GM20000 (cell line): ENCODE measurements at regions not wholly inside any gene's neighbourhood (a gene's known extent, or its start where the extent isn't known, plus 50 kb on each side); places are given as distances from the start of the nearest gene placed in this dataset.

ENCODE experiments used
- DNase-seq: peaks from one replicate; pipeline ENCODE4 v3.0.0; 2012; ENCODE audit warnings: low spot score
- TF ChIP-seq, protein P1 (sequence below): IDR thresholded peaks from 2 replicates; pipeline ENCODE4 v1.5.1; 2012; ENCODE audit warnings: mild to moderate bottlenecking, control low read depth; ENCODE audit errors: extremely low read depth, missing control alignments

DNA sequence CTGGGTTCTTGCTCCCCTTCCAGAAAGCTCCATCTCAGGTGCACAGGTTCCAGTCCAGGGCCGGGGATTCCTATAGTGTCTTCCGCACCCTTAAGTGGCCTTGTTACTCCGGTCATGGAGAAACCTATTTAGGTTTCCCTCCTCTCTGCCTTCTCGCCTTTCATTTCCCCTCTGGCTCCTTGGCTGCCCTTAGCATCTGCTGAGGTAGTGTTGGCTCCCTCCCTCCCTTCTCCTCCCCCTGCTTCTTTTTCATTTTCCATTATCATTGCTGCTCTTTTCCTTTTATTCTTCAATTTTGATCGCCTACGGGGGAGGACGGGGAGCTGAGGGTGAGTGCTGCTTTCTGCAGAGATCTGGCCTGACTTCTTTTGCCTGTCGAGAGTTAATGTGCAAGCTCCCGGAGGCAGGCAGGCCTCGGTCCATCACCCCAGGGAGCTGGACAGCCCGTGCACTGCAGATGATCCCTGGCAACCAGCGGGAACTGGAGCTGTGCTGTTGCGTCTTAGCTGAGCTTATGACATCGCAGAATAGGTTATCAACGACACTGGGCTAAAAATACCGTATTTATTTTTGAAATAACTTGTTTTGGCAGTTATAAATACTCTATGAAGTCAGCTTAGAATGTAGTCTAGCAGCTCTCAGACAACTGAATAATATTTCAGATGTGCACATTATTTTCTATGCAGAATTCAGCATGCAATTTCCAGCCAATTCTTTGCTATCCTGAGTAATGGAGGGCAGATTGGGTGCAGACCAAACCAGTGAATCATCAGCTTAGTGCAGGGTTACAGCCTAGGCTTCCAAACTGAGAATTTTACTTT lies 141.9 kb downstream of the SLC4A3 start:
- TF ChIP-seq, protein P1, sequence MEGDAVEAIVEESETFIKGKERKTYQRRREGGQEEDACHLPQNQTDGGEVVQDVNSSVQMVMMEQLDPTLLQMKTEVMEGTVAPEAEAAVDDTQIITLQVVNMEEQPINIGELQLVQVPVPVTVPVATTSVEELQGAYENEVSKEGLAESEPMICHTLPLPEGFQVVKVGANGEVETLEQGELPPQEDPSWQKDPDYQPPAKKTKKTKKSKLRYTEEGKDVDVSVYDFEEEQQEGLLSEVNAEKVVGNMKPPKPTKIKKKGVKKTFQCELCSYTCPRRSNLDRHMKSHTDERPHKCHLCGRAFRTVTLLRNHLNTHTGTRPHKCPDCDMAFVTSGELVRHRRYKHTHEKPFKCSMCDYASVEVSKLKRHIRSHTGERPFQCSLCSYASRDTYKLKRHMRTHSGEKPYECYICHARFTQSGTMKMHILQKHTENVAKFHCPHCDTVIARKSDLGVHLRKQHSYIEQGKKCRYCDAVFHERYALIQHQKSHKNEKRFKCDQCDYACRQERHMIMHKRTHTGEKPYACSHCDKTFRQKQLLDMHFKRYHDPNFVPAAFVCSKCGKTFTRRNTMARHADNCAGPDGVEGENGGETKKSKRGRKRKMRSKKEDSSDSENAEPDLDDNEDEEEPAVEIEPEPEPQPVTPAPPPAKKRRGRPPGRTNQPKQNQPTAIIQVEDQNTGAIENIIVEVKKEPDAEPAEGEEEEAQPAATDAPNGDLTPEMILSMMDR: no peak
- no peak for DNase-seq

DNA sequence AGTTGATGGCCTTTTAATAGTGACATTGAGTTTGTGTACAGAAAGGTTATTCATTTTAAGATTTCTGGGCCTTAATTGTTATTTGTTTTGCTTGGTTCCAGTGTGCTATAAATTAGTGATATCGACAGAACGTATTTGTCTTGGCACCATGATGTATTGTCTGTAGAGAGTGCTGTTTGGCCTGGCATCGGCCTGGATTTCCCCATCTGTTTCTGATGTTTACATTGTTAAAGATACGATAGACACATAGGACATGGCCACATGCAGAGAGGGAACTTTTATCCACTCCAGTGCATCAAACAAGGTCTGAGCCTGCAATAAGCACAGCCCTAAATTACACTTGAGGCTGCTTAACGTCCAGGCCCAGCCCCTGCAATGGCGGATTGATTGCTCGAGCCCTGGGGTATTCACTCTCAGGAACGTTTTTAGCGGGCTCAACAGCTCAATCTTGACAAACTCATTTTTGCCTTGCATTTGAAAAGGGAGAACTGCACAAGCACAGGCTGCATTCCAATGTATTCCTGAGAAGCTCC lies 144.7 kb downstream of the SLC4A3 start:
- TF ChIP-seq, protein P1: no peak

DNA sequence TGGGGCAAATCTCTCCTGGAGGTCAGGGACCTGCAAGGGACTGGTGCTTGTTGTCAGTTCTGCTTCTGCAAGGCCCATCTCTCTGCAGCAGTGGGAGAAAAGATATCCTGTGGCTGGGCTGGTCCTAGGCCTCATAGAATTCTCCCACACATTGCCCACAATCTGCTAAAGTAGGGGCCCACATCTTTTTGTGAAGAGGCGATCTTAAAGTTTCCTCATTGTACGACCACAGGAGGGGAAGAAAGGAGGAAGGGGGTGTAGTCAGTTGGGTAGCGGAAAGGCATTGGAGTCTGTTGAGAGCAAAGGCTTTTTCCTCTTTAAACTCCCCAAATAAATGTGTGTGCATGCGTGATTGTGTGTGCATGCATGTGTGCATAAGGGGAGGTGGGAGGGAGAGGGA lies 145.3 kb downstream of the SLC4A3 start:
- DNase-seq: no peak

More for the DNA sequence above, 144.7 kb downstream of the SLC4A3 start:
- no peak for DNase-seq

DNA sequence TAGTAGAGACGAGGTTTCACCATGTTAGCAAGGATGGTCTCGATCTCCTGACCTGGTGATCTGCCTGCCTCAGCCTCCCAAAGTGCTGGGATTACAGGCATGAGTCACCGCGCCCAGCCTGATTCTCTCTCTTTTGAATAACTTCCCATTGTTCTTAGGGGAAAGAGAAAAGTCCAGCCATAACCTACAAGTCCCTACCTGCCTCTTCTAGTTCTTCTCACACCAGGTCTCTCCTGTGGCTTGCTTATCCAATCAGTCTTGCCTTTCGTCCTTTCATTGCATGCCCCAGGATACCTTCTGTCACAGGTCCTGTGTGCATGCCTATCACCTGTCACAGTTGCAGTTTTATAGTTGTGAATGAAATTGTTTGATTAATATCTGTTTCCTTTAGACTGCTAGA lies 148.1 kb downstream of the SLC4A3 start:
- no peak for DNase-seq
- TF ChIP-seq, protein P1: no peak

More for the DNA sequence above, 145.3 kb downstream of the SLC4A3 start:
- TF ChIP-seq, protein P1: no peak

DNA sequence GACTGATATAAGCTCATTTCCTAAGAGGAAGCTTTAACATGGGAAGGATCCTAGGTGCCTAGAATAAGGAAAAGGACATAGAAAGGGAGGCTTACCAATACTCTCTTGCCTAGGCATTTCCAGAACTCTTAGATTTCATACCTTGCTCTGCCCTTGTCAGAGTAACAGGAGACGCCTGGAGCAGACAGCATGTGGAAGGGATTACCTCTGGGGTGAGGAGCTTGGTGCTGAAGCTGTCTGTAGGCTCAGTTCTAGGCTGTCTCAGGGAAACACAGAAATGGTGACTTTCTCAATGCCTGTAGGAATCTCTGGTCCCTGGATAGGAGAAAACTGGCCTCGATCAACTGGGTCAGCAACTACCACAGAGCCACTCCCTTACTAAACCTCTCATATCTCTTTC lies 150.0 kb downstream of the SLC4A3 start:
- TF ChIP-seq, protein P1: no peak
- no peak for DNase-seq

DNA sequence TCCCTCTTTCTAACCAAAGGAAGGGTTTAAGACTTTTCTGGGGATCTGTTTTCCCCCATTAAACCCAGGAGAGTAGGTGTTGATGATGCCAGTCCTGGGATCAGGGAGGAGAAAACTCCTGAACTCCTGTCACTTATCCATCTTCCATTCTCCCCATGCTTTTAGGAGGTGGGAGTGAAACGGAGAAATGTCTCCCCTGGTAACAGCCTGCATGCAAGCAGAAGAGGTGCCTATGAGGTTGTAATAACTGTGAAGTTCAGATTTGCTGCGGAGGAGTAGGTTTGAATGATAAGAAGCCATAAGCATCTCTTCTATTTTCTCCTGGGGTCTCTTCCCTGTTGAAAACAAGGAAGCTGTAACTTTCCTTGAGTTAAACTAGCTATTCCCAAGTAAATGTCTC lies 150.8 kb downstream of the SLC4A3 start:
- TF ChIP-seq, protein P1: no peak
- no peak for DNase-seq

DNA sequence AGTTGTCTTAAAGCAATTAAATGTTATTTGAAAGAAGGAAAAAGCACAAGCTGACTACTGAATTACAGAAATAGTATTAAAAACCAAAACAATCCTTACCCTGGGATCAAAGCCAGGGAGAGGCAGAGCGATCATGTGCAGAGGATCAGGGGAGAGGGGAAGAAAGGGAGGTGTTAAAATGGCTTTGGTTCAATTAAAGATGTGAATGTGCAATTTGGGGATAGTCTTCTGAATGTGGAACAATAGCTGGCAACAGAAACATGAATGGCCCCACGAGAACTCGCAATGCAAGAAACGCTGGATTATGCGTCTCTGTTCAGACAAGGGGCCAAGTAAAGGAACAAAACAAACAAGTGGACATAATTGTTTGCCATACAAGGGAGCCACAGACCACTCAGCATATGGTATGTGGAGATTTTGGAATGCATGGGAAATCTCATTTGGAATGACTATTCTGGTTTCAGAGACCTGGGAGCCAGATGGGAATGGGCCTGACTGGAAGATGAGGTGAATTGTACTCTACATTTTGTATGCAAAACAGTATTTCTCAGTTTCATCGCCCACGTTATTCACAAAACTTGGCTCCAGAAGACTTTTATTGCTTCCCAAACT lies 155.4 kb downstream of the SLC4A3 start:
- TF ChIP-seq, protein P1: no peak
- no peak for DNase-seq
